GM23338 (cell line): ENCODE measurements at regions not wholly inside any gene's neighbourhood (a gene's known extent, or its start where the extent isn't known, plus 50 kb on each side); places are given as distances from the start of the nearest gene placed in this dataset.

ENCODE experiments used
- ATAC-seq: fragments of 200-7000 bp; cut with Tn5 transposase; 3 replicates; pipeline ENCODE4 v1.9.1; 2020
- DNase-seq: peaks from one replicate; pipeline ENCODE4 v3.0.0-alpha.2; 2015; ENCODE audit warnings: low spot score
- H2AFZ ChIP-seq: fragments of 200-600 bp; sonication (generic); 2 replicates; pipeline ENCODE4 v1.8.0; 2016; ENCODE audit warnings: antibody characterized with exemption, mild to moderate bottlenecking, moderate library complexity
- H3F3A ChIP-seq: fragments of 200-600 bp; sonication (generic); replicated peaks from 2 replicates; pipeline ENCODE4 v1.8.0; 2017; ENCODE audit warnings: antibody characterized with exemption, mixed run types, low read depth
- H3K27ac ChIP-seq: fragments of 200-600 bp; sonication (generic); 2 replicates; pipeline ENCODE4 v1.6.1; 2016; ENCODE audit warnings: low read depth
- H3K27me3 ChIP-seq: fragments of 200-600 bp; sonication (generic); 2 replicates; pipeline ENCODE4 v1.8.0; 2016; ENCODE audit warnings: mild to moderate bottlenecking, mixed run types, moderate library complexity; ENCODE audit not compliant: insufficient read depth
- H3K36me3 ChIP-seq: fragments of 200-600 bp; sonication (generic); 2 replicates; pipeline ENCODE4 v1.8.0; 2016; ENCODE audit warnings: mild to moderate bottlenecking; ENCODE audit not compliant: insufficient read depth
- H3K4me1 ChIP-seq: fragments of 200-600 bp; sonication (generic); 2 replicates; pipeline ENCODE4 v1.8.0; 2016; ENCODE audit warnings: mild to moderate bottlenecking, moderate library complexity; ENCODE audit not compliant: insufficient read depth
- H3K4me2 ChIP-seq: fragments of 200-600 bp; sonication (generic); 2 replicates; pipeline ENCODE4 v1.7.1; 2017; ENCODE audit warnings: mixed run types
- H3K4me3 ChIP-seq: fragments of 200-600 bp; sonication (generic); 2 replicates; pipeline ENCODE4 v1.6.1; 2016; ENCODE audit warnings: mixed run types
- H3K79me2 ChIP-seq: fragments of 200-600 bp; sonication (generic); replicated peaks from 2 replicates; pipeline ENCODE4 v1.8.0; 2017; ENCODE audit warnings: mild to moderate bottlenecking; ENCODE audit not compliant: insufficient read depth
- H3K9me2 ChIP-seq: fragments of 200-600 bp; sonication (generic); 2 replicates; pipeline ENCODE4 v1.8.0; 2017; ENCODE audit not compliant: insufficient read depth
- H4K20me1 ChIP-seq: fragments of 200-600 bp; sonication (generic); replicated peaks from 2 replicates; pipeline ENCODE4 v1.8.0; 2017; ENCODE audit warnings: mild to moderate bottlenecking; ENCODE audit not compliant: insufficient read depth
- H3K27ac Mint-ChIP-seq: 2 replicates; pipeline ENCODE4 v1.8.0; 2020; ENCODE audit warnings: inconsistent platforms, mild to moderate bottlenecking, moderate library complexity, mixed read lengths
- H3K27me3 Mint-ChIP-seq: 3 replicates; pipeline ENCODE4 v1.8.0; 2022; ENCODE audit warnings: low read depth, mild to moderate bottlenecking, moderate library complexity, mixed read lengths, inconsistent platforms; ENCODE audit not compliant: insufficient read depth, poor library complexity
- H3K36me3 Mint-ChIP-seq: 3 replicates; pipeline ENCODE4 v1.8.0; 2021; ENCODE audit warnings: low read depth, mild to moderate bottlenecking, inconsistent platforms, moderate library complexity, mixed read lengths
- H3K4me1 Mint-ChIP-seq: 3 replicates; pipeline ENCODE4 v1.8.0; 2020; ENCODE audit warnings: mild to moderate bottlenecking, inconsistent platforms, mixed read lengths
- H3K4me3 Mint-ChIP-seq: 3 replicates; pipeline ENCODE4 v1.8.0; 2021; ENCODE audit warnings: moderate library complexity, mild to moderate bottlenecking, inconsistent platforms, mixed read lengths
- H3K9me3 Mint-ChIP-seq: 3 replicates; pipeline ENCODE4 v1.8.0; 2020; ENCODE audit warnings: moderate library complexity, mild to moderate bottlenecking, inconsistent platforms, mixed read lengths
- CREB1 ChIP-seq: fragments of 250-450 bp; sonication (Bioruptor Pico); IDR thresholded peaks from 2 replicates; pipeline ENCODE4 v1.5.0; 2020; ENCODE audit warnings: low read depth, mild to moderate bottlenecking, moderate library complexity
- CTCF ChIP-seq, 2 experiments: fragments of 200-600 bp in 1 of 2; sonication (generic) in 1 of 2; conservative IDR thresholded peaks; 2 replicates each; pipeline versions ENCODE4 v1.5.1 to v1.6.1; 2016 to 2017; ENCODE audit warnings: antibody characterized with exemption in 2 of 2, low read depth in 2 of 2, mild to moderate bottlenecking in 2 of 2, moderate library complexity in 1 of 2
- ETS1 ChIP-seq: IDR thresholded peaks from 2 replicates; pipeline ENCODE4 v1.6.1; 2016; ENCODE audit warnings: antibody characterized with exemption
- EZH2 ChIP-seq: fragments of 200-600 bp; sonication (generic); IDR thresholded peaks from one replicate; pipeline ENCODE4 v1.8.0; 2017; ENCODE audit warnings: antibody characterized with exemption, mild to moderate bottlenecking, low read depth; ENCODE audit not compliant: unreplicated experiment
- EZH2phosphoT487 ChIP-seq: fragments of 200-600 bp; sonication (generic); IDR thresholded peaks from one replicate; pipeline ENCODE4 v1.8.1; 2018; ENCODE audit warnings: antibody characterized with exemption; ENCODE audit not compliant: unreplicated experiment
- JUNB ChIP-seq: IDR thresholded peaks from one replicate; pipeline ENCODE4 v1.6.1; 2016; ENCODE audit warnings: antibody characterized with exemption; ENCODE audit not compliant: unreplicated experiment
- NANOG ChIP-seq: IDR thresholded peaks from 2 replicates; pipeline ENCODE4 v1.6.1; 2016; ENCODE audit warnings: antibody characterized with exemption, borderline replicate concordance
- POLR2AphosphoS5 ChIP-seq: IDR thresholded peaks from 2 replicates; pipeline ENCODE4 v1.6.1; 2016; ENCODE audit warnings: antibody characterized with exemption, low read depth
- REST ChIP-seq: IDR thresholded peaks from one replicate; pipeline ENCODE4 v1.6.1; 2018; ENCODE audit warnings: antibody characterized with exemption; ENCODE audit not compliant: unreplicated experiment
- STAT1 ChIP-seq: IDR thresholded peaks from one replicate; pipeline ENCODE4 v1.6.1; 2016; ENCODE audit warnings: antibody characterized with exemption; ENCODE audit not compliant: unreplicated experiment
- ZNF114 ChIP-seq: fragments of 250-450 bp; sonication (Bioruptor Pico); IDR thresholded peaks from 2 replicates; pipeline ENCODE4 v1.5.0; 2020; ENCODE audit warnings: mild to moderate bottlenecking, moderate library complexity
- ZNF331 ChIP-seq: fragments of 250-450 bp; sonication (Bioruptor Pico); IDR thresholded peaks from 2 replicates; pipeline ENCODE4 v1.5.0; 2020; ENCODE audit warnings: low read depth, mild to moderate bottlenecking, moderate library complexity
- ZNF462 ChIP-seq: fragments of 250-450 bp; sonication (Bioruptor Pico); IDR thresholded peaks from 2 replicates; pipeline ENCODE4 v1.5.0; 2020; ENCODE audit warnings: mild to moderate bottlenecking, moderate library complexity

- TF ChIP-seq JUNB (no peak), ZNF462 (no peak), ZNF331 (CRISPR knock-in tag) (no peak), CTCF (conservative IDR thresholded peaks at IDR 0.05; ENCODE audit: low read depth in 2 of 2) (no peak), STAT1 (no peak), CREB1 (no peak), REST (no peak), EZH2phosphoT487 (no peak), ETS1 (no peak), POLR2AphosphoS5 (no peak), NANOG (no peak), ZNF114 (no peak), EZH2 (no peak)
- no peaks in the 10 kb centered on the region for H3K36me3 Mint-ChIP-seq
- Histone ChIP-seq H3K4me1 (no peaks in the 10 kb centered on the region), H3K36me3 (no peaks in the 10 kb centered on the region), H3K4me3 (no peak overlapping the region), H4K20me1 (no peaks in the 10 kb centered on the region), H2AFZ (no peak overlapping the region), H3K4me2 (no peak overlapping the region), H3K27me3 (no peaks in the 10 kb centered on the region), H3K9me2 (no peaks in the 10 kb centered on the region), H3F3A (no peaks in the 10 kb centered on the region), H3K79me2 (no peaks in the 10 kb centered on the region), H3K27ac (no peak overlapping the region)
- H3K27me3 Mint-ChIP-seq: peaks cover 9% of the 10 kb centered on the region
- peaks cover under 1% of the 10 kb centered on the region; the same call in 2 of the 3 replicates for H3K4me1 Mint-ChIP-seq
- DNase-seq (no peak), ATAC-seq (no peak)
- H3K27ac Mint-ChIP-seq: no peak overlapping the region
- H3K9me3 Mint-ChIP-seq: no peaks in the 10 kb centered on the region; the same call in 2 of the 3 replicates
- H3K4me3 Mint-ChIP-seq: no peak overlapping the region
Observed at GRCh38 chr1:29804181-29804899, 568.0 kb downstream of the PTPRU start.
